ENCODE measurements at regions not wholly inside any gene's neighbourhood (a gene's known extent, or its start where the extent isn't known, plus 50 kb on each side); places are given as distances from the start of the nearest gene placed in this dataset.

GRCh38 chr7:41592794-41593193 is 110.1 kb downstream of the INHBA start:
- no peaks in the 10 kb centered on the region for H3K36me3 ChIP-seq (ENCODE audit: control insufficient read depth, insufficient read depth, low read length)
- no peak overlapping the region for H3K27ac ChIP-seq (ENCODE audit: low read depth, low read length)
- H3K4me3 ChIP-seq (ENCODE audit: low read length): no peak overlapping the region
- no peaks in the 10 kb centered on the region for H3K4me1 ChIP-seq (ENCODE audit: control insufficient read depth, insufficient read depth, low read length)
- H3K27me3 ChIP-seq (ENCODE audit: control insufficient read depth, insufficient read depth, low read length): no peaks in the 10 kb centered on the region
- no peak overlapping the region for H3K9ac ChIP-seq (ENCODE audit: low read length)

- Histone ChIP-seq H3K27ac (ENCODE audit: low read depth, low read length) (no peak overlapping the region), H3K27me3 (ENCODE audit: control insufficient read depth, insufficient read depth, low read length) (no peaks in the 10 kb centered on the region), H3K4me3 (ENCODE audit: low read length) (no peak overlapping the region), H3K36me3 (ENCODE audit: control insufficient read depth, insufficient read depth, low read length) (no peaks in the 10 kb centered on the region), H3K4me1 (ENCODE audit: control insufficient read depth, insufficient read depth, low read length) (no peaks in the 10 kb centered on the region), H3K9ac (ENCODE audit: low read length) (no peak overlapping the region)
Observed at GRCh38 chr7:41592236-41592635, 110.7 kb downstream of the INHBA start.

- no peak overlapping the region for H3K27ac ChIP-seq (ENCODE audit: low read depth, low read length)
- no peaks in the 10 kb centered on the region for H3K27me3 ChIP-seq (ENCODE audit: control insufficient read depth, insufficient read depth, low read length)
- H3K4me1 ChIP-seq (ENCODE audit: control insufficient read depth, insufficient read depth, low read length): no peaks in the 10 kb centered on the region
- no peaks in the 10 kb centered on the region for H3K36me3 ChIP-seq (ENCODE audit: control insufficient read depth, insufficient read depth, low read length)
- no peak overlapping the region for H3K9ac ChIP-seq (ENCODE audit: low read length)
- no peak overlapping the region for H3K4me3 ChIP-seq (ENCODE audit: low read length)
Observed at GRCh38 chr7:41590986-41591385, 111.9 kb downstream of the INHBA start.

- no peaks in the 10 kb centered on the region for H3K36me3 ChIP-seq (ENCODE audit: control insufficient read depth, insufficient read depth, low read length)
- H3K4me1 ChIP-seq (ENCODE audit: control insufficient read depth, insufficient read depth, low read length): no peaks in the 10 kb centered on the region
- no peak overlapping the region for H3K4me3 ChIP-seq (ENCODE audit: low read length)
- H3K27me3 ChIP-seq (ENCODE audit: control insufficient read depth, insufficient read depth, low read length): no peaks in the 10 kb centered on the region
- H3K9ac ChIP-seq (ENCODE audit: low read length): no peak overlapping the region
- H3K27ac ChIP-seq (ENCODE audit: low read depth, low read length): no peak overlapping the region
Observed at GRCh38 chr7:41588341-41588740, 114.5 kb downstream of the INHBA start.

GRCh38 chr7:41586931-41587640 is 115.8 kb downstream of the INHBA start:
- Histone ChIP-seq H3K36me3 (ENCODE audit: control insufficient read depth, insufficient read depth, low read length) (no peaks in the 10 kb centered on the region), H3K27ac (ENCODE audit: low read depth, low read length) (no peak overlapping the region), H3K4me1 (ENCODE audit: control insufficient read depth, insufficient read depth, low read length) (no peaks in the 10 kb centered on the region), H3K27me3 (ENCODE audit: control insufficient read depth, insufficient read depth, low read length) (no peaks in the 10 kb centered on the region), H3K9ac (ENCODE audit: low read length) (no peak overlapping the region), H3K4me3 (ENCODE audit: low read length) (no peak overlapping the region)

- Histone ChIP-seq H3K27me3 (ENCODE audit: control insufficient read depth, insufficient read depth, low read length) (no peaks in the 10 kb centered on the region), H3K4me3 (ENCODE audit: low read length) (no peak overlapping the region), H3K4me1 (ENCODE audit: control insufficient read depth, insufficient read depth, low read length) (no peaks in the 10 kb centered on the region), H3K9ac (ENCODE audit: low read length) (no peak overlapping the region), H3K36me3 (ENCODE audit: control insufficient read depth, insufficient read depth, low read length) (no peaks in the 10 kb centered on the region), H3K27ac (ENCODE audit: low read depth, low read length) (no peak overlapping the region)
Observed at GRCh38 chr7:41584746-41585145, 118.1 kb downstream of the INHBA start.

GRCh38 chr7:41582116-41582515 is 120.8 kb downstream of the INHBA start:
- no peaks in the 10 kb centered on the region for H3K27me3 ChIP-seq (ENCODE audit: control insufficient read depth, insufficient read depth, low read length)
- no peak overlapping the region for H3K27ac ChIP-seq (ENCODE audit: low read depth, low read length)
- no peaks in the 10 kb centered on the region for H3K4me1 ChIP-seq (ENCODE audit: control insufficient read depth, insufficient read depth, low read length)
- H3K9ac ChIP-seq (ENCODE audit: low read length): no peak overlapping the region
- no peak overlapping the region for H3K4me3 ChIP-seq (ENCODE audit: low read length)
- no peaks in the 10 kb centered on the region for H3K36me3 ChIP-seq (ENCODE audit: control insufficient read depth, insufficient read depth, low read length)

GRCh38 chr7:41581041-41581440 is 121.8 kb downstream of the INHBA start:
- Histone ChIP-seq H3K27ac (ENCODE audit: low read depth, low read length) (no peak overlapping the region), H3K4me3 (ENCODE audit: low read length) (no peak overlapping the region), H3K36me3 (ENCODE audit: control insufficient read depth, insufficient read depth, low read length) (no peaks in the 10 kb centered on the region), H3K27me3 (ENCODE audit: control insufficient read depth, insufficient read depth, low read length) (no peaks in the 10 kb centered on the region), H3K9ac (ENCODE audit: low read length) (no peak overlapping the region), H3K4me1 (ENCODE audit: control insufficient read depth, insufficient read depth, low read length) (no peaks in the 10 kb centered on the region)

- H3K27ac ChIP-seq (ENCODE audit: low read depth, low read length): no peak overlapping the region
Observed at GRCh38 chr7:41579961-41580935, 122.6 kb downstream of the INHBA start.

GRCh38 chr7:41578700-41579099 is 124.2 kb downstream of the INHBA start:
- H3K4me1 ChIP-seq (ENCODE audit: control insufficient read depth, insufficient read depth, low read length): no peaks in the 10 kb centered on the region
- H3K9ac ChIP-seq (ENCODE audit: low read length): no peak overlapping the region
- H3K4me3 ChIP-seq (ENCODE audit: low read length): no peak overlapping the region
- no peaks in the 10 kb centered on the region for H3K27me3 ChIP-seq (ENCODE audit: control insufficient read depth, insufficient read depth, low read length)
- H3K36me3 ChIP-seq (ENCODE audit: control insufficient read depth, insufficient read depth, low read length): no peaks in the 10 kb centered on the region
- H3K27ac ChIP-seq (ENCODE audit: low read depth, low read length): no peak overlapping the region

More at GRCh38 chr7:41579961-41580935, 122.6 kb downstream of the INHBA start:
- H3K36me3 ChIP-seq (ENCODE audit: control insufficient read depth, insufficient read depth, low read length): no peaks in the 10 kb centered on the region
- H3K4me1 ChIP-seq (ENCODE audit: control insufficient read depth, insufficient read depth, low read length): no peaks in the 10 kb centered on the region
- H3K27me3 ChIP-seq (ENCODE audit: control insufficient read depth, insufficient read depth, low read length): no peaks in the 10 kb centered on the region
- no peak overlapping the region for H3K9ac ChIP-seq (ENCODE audit: low read length)
- H3K4me3 ChIP-seq (ENCODE audit: low read length): no peak overlapping the region

- Histone ChIP-seq H3K27ac (ENCODE audit: low read depth, low read length) (no peak overlapping the region), H3K36me3 (ENCODE audit: control insufficient read depth, insufficient read depth, low read length) (no peaks in the 10 kb centered on the region), H3K27me3 (ENCODE audit: control insufficient read depth, insufficient read depth, low read length) (no peaks in the 10 kb centered on the region), H3K4me3 (ENCODE audit: low read length) (no peak overlapping the region), H3K4me1 (ENCODE audit: control insufficient read depth, insufficient read depth, low read length) (no peaks in the 10 kb centered on the region), H3K9ac (ENCODE audit: low read length) (no peak overlapping the region)
Observed at GRCh38 chr7:41576166-41576565, 126.7 kb downstream of the INHBA start.

GRCh38 chr7:41574377-41574776 is 128.5 kb downstream of the INHBA start:
- Histone ChIP-seq H3K27ac (ENCODE audit: low read depth, low read length) (no peak overlapping the region), H3K4me1 (ENCODE audit: control insufficient read depth, insufficient read depth, low read length) (no peaks in the 10 kb centered on the region), H3K36me3 (ENCODE audit: control insufficient read depth, insufficient read depth, low read length) (no peaks in the 10 kb centered on the region), H3K27me3 (ENCODE audit: control insufficient read depth, insufficient read depth, low read length) (no peaks in the 10 kb centered on the region), H3K4me3 (ENCODE audit: low read length) (no peak overlapping the region), H3K9ac (ENCODE audit: low read length) (no peak overlapping the region)

Data from rectal smooth muscle tissue (tissue), 1 donor.